K562 (cell line): ENCODE measurements at regions not wholly inside any gene's neighbourhood (a gene's known extent, or its start where the extent isn't known, plus 50 kb on each side); places are given as distances from the start of the nearest gene placed in this dataset.

ENCODE experiments used
- ATF2 ChIP-seq: sonication (generic); formaldehyde crosslinking; IDR thresholded peaks from 2 replicates; pipeline ENCODE4 v1.8.1; 2022; ENCODE audit warnings: missing genetic modification reagents
- CEBPZ ChIP-seq: fragments of 150-350 bp; IDR thresholded peaks from 2 replicates; pipeline ENCODE4 v1.6.1; 2014; ENCODE audit warnings: low read depth, mild to moderate bottlenecking, low read length, borderline replicate concordance
- CTCF ChIP-seq, 3 experiments: IDR thresholded peaks in 2 of 3; conservative IDR thresholded peaks in 1 of 3; 2 replicates each; pipeline ENCODE4 v1.5.1; 2011 to 2012; ENCODE audit warnings: low read length in 3 of 3, mild to moderate bottlenecking in 3 of 3, control low read depth in 2 of 3, improper control_type of control experiment in 1 of 3, inconsistent platforms in 1 of 3, low read depth in 1 of 3, mixed read lengths in 1 of 3, moderate library complexity in 1 of 3; ENCODE audit not compliant: insufficient read depth in 2 of 3
- FOXA3 ChIP-seq, 2 experiments: fragments of 450-650 bp in 1 of 2; sonication (generic) in 1 of 2; formaldehyde crosslinking; IDR thresholded peaks in 1 of 2; conservative IDR thresholded peaks in 1 of 2; 2 replicates each; pipeline versions ENCODE4 v1.4.0 to v1.8.0; 2020 to 2022; ENCODE audit warnings: mild to moderate bottlenecking in 2 of 2, missing genetic modification reagents in 1 of 2
- MED1 ChIP-seq: sonication (generic); formaldehyde crosslinking; IDR thresholded peaks from 2 replicates; pipeline ENCODE4 v1.8.1; 2023; ENCODE audit warnings: missing genetic modification reagents, borderline replicate concordance
- MEF2D ChIP-seq: conservative IDR thresholded peaks from 2 replicates; pipeline ENCODE4 v1.6.1; 2016; ENCODE audit warnings: low read depth, missing genetic modification characterization, missing compliant biosample characterization
- NFRKB ChIP-seq: fragments of 450-650 bp; IDR thresholded peaks from 2 replicates; pipeline ENCODE4 v1.6.1; 2016; ENCODE audit warnings: low read depth
- POLR2AphosphoS5 ChIP-seq: IDR thresholded peaks from 2 replicates; pipeline ENCODE4 v1.6.1; 2011; ENCODE audit warnings: mild to moderate bottlenecking, low read depth, low read length, moderate library complexity; ENCODE audit not compliant: control insufficient read depth, insufficient read depth
- PRPF4 ChIP-seq: fragments of 200-400 bp; formaldehyde crosslinking; IDR thresholded peaks from one replicate; pipeline ENCODE4 v1.6.1; 2017; ENCODE audit warnings: low read length, low read depth, mild to moderate bottlenecking; ENCODE audit not compliant: insufficient read depth, poor library complexity, severe bottlenecking
- RAD51 ChIP-seq: fragments of 450-650 bp; IDR thresholded peaks from 2 replicates; pipeline ENCODE4 v1.7.1; 2016; ENCODE audit warnings: low read depth, mild to moderate bottlenecking, borderline replicate concordance
- SPI1 ChIP-seq: IDR thresholded peaks from 2 replicates; pipeline ENCODE4 v1.6.1; 2011; ENCODE audit warnings: low read depth, low read length, control low read depth, borderline replicate concordance
- TFE3 ChIP-seq: fragments of 450-650 bp; formaldehyde crosslinking; IDR thresholded peaks from 2 replicates; pipeline ENCODE4 v1.4.0; 2020; ENCODE audit warnings: mild to moderate bottlenecking, mixed read lengths
- ZNF174 ChIP-seq: fragments of 250-450 bp; sonication (Bioruptor Pico); IDR thresholded peaks from 2 replicates; pipeline ENCODE4 v1.4.0; 2020; ENCODE audit warnings: mild to moderate bottlenecking

GRCh38 chr3:65052101-65052500, 364.3 kb upstream of the ADAMTS9 start:
- TF ChIP-seq POLR2AphosphoS5 (no peak), MEF2D (tag) (no peak), FOXA3 (CRISPR knock-in tag; conservative IDR thresholded peaks at IDR 0.05 in 1 of 2, IDR thresholded peaks at IDR 0.05 in 1 of 2) (no peak), TFE3 (CRISPR knock-in tag) (no peak), SPI1 (no peak), CTCF (IDR thresholded peaks at IDR 0.05 in 2 of 3, conservative IDR thresholded peaks at IDR 0.05 in 1 of 3; ENCODE audit: insufficient read depth in 2 of 3, low read depth in 1 of 3, low read length in 3 of 3) (no peak), RAD51 (no peak), MED1 (CRISPR knock-in tag) (no peak), CEBPZ (no peak), ZNF174 (CRISPR knock-in tag) (no peak), PRPF4 (no peak), ATF2 (no peak), NFRKB (no peak)
